Hepatocyte (in vitro differentiated cells): ENCODE measurements at regions not wholly inside any gene's neighbourhood (a gene's known extent, or its start where the extent isn't known, plus 50 kb on each side); places are given as distances from the start of the nearest gene placed in this dataset.

ENCODE experiments used
- DNase-seq: peaks from one replicate; pipeline ENCODE4 v3.0.0-alpha.2; 2016; ENCODE audit warnings: low spot score
- H2AFZ ChIP-seq: fragments of 200-600 bp; sonication (generic); 2 replicates; pipeline ENCODE4 v1.6.0; 2016; ENCODE audit warnings: antibody characterized with exemption, mild to moderate bottlenecking
- H3K27ac ChIP-seq: fragments of 200-600 bp; sonication (generic); 2 replicates; pipeline ENCODE4 v1.5.1; 2016; ENCODE audit warnings: mild to moderate bottlenecking
- H3K27me3 ChIP-seq: fragments of 200-600 bp; sonication (generic); 2 replicates; pipeline ENCODE4 v1.6.1; 2016
- H3K36me3 ChIP-seq: fragments of 200-600 bp; sonication (generic); replicated peaks from 2 replicates; pipeline ENCODE4 v1.5.1; 2016; ENCODE audit warnings: low read depth; ENCODE audit not compliant: insufficient read depth
- H3K4me1 ChIP-seq: fragments of 200-600 bp; sonication (generic); 2 replicates; pipeline ENCODE4 v1.5.1; 2016; ENCODE audit warnings: mild to moderate bottlenecking, moderate library complexity; ENCODE audit not compliant: insufficient read depth
- H3K4me2 ChIP-seq: fragments of 200-600 bp; sonication (generic); 2 replicates; pipeline ENCODE4 v1.6.0; 2016
- H3K4me3 ChIP-seq: fragments of 200-600 bp; sonication (generic); 2 replicates; pipeline ENCODE4 v1.5.1; 2016; ENCODE audit warnings: mild to moderate bottlenecking
- H3K79me2 ChIP-seq: fragments of 200-600 bp; sonication (generic); 2 replicates; pipeline ENCODE4 v1.6.0; 2017; ENCODE audit warnings: mild to moderate bottlenecking
- H3K9me2 ChIP-seq: fragments of 200-600 bp; sonication (generic); replicated peaks from 2 replicates; pipeline ENCODE4 v1.6.0; 2017; ENCODE audit warnings: mild to moderate bottlenecking; ENCODE audit not compliant: insufficient read depth
- H3K9me3 ChIP-seq: fragments of 200-600 bp; sonication (generic); 2 replicates; pipeline ENCODE4 v1.5.1; 2016; ENCODE audit warnings: low read depth, mild to moderate bottlenecking
- H4K20me1 ChIP-seq: fragments of 200-600 bp; sonication (generic); 2 replicates; pipeline ENCODE4 v1.6.0; 2016; ENCODE audit warnings: mild to moderate bottlenecking; ENCODE audit not compliant: insufficient read depth, poor library complexity, severe bottlenecking
- CTCF ChIP-seq: fragments of 200-600 bp; sonication (generic); IDR thresholded peaks from 2 replicates; pipeline ENCODE4 v1.5.1; 2016; ENCODE audit warnings: antibody characterized with exemption, mild to moderate bottlenecking; ENCODE audit not compliant: poor library complexity
- EZH2 ChIP-seq: fragments of 200-600 bp; sonication (generic); IDR thresholded peaks from 2 replicates; pipeline ENCODE4 v1.6.1; 2016; ENCODE audit warnings: antibody characterized with exemption, mild to moderate bottlenecking, borderline replicate concordance
- EZH2phosphoT487 ChIP-seq: fragments of 200-600 bp; sonication (generic); IDR thresholded peaks from one replicate; pipeline ENCODE4 v1.6.1; 2018; ENCODE audit warnings: antibody characterized with exemption, mild to moderate bottlenecking, low read depth, moderate library complexity; ENCODE audit not compliant: unreplicated experiment, severe bottlenecking
- WGBS: methylation state at CpG from one replicate; pipeline ENCODE4 v1.1.6; 2016; ENCODE audit warnings: low lambda C conversion rate; ENCODE audit errors: missing lambda C conversion rate; 5-methylcytosine and 5-hydroxymethylcytosine counted together

- no peaks in the 10 kb centered on the region for H3K9me2 ChIP-seq
- WGBS: 57% methylated on average over 5 of the region's 5 CpGs
- no peak overlapping the region for H3K27ac ChIP-seq
- TF ChIP-seq EZH2phosphoT487: no peak
- TF ChIP-seq CTCF: no peak
- no peak for TF ChIP-seq EZH2
- H3K79me2 ChIP-seq: no peaks in the 10 kb centered on the region
- H3K4me3 ChIP-seq: no peak overlapping the region
- H3K9me3 ChIP-seq: no peaks in the 10 kb centered on the region
- no peaks in the 10 kb centered on the region for H4K20me1 ChIP-seq
- no peak overlapping the region for H2AFZ ChIP-seq
- peak; percentile 30 for DNase-seq
- no peak overlapping the region for H3K4me2 ChIP-seq
- no peaks in the 10 kb centered on the region for H3K4me1 ChIP-seq
- H3K27me3 ChIP-seq: no peaks in the 10 kb centered on the region
- no peaks in the 10 kb centered on the region for H3K36me3 ChIP-seq
Observed at GRCh38 chr1:96370757-96371156, 350.8 kb upstream of the PTBP2 start.

DNA sequence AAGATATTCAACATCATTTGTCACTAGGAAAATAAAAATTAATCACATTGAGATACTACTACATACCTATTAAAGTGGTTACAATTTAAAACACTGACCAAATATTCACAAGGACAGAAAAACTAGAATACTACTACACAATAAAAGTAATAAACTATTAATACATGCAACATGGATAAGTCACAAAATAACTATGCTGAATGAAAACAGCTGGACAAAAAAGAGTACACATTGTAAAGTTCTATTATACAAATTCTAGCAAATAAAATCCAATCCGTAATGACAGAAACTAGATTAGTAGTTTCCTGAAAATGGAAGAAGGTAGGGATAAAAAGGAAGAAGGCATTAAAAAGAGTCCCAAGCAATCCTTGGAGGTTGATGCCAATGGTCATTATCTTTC, 348.7 kb upstream of the PTBP2 start:
- no peaks in the 10 kb centered on the region for H3K27me3 ChIP-seq
- H3K9me2 ChIP-seq: no peaks in the 10 kb centered on the region
- H3K4me1 ChIP-seq: no peaks in the 10 kb centered on the region
- WGBS: 92% methylated on average over 1 of the region's 1 CpG
- H3K79me2 ChIP-seq: no peaks in the 10 kb centered on the region
- H4K20me1 ChIP-seq: no peaks in the 10 kb centered on the region
- no peak overlapping the region for H3K4me2 ChIP-seq
- no peak for DNase-seq
- no peak overlapping the region for H3K4me3 ChIP-seq
- H3K9me3 ChIP-seq: no peaks in the 10 kb centered on the region
- H2AFZ ChIP-seq: no peak overlapping the region
- no peak overlapping the region for H3K27ac ChIP-seq
- H3K36me3 ChIP-seq: no peaks in the 10 kb centered on the region
- TF ChIP-seq EZH2phosphoT487: no peak
- no peak for TF ChIP-seq CTCF
- TF ChIP-seq EZH2: no peak

DNA sequence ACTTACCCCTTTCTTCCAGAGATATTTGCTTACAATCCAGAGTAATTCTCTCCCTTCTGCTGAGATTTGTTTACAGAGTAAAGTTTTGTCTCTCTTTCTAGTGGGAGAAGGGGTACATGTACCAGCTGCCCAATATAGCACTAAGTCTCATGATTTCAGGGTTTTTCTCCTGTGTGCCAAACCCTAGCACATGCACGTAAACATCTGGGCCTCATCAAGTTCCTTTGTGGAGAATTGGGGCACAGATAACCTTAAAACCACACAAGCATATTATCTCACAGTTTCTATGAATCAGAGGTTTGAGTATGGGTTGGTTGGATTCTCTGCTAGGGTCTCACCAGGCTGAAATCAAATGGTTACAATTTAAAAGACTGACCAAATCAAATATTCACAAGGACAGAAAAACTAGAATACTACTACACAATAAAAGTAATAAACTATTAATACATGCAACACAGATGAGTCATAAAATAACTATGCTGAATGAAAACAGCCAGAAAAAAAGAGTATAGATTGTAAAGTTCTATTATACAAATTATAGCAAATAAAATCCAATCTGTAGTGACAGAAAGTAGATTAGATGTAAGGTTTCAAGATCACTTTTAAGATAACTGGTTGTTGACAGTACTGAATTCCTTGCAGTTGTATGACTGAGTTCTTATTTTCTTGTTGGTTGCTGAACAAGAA, 347.4 kb upstream of the PTBP2 start:
- no peak overlapping the region for H3K4me2 ChIP-seq
- H4K20me1 ChIP-seq: no peaks in the 10 kb centered on the region
- no peak for DNase-seq
- no peaks in the 10 kb centered on the region for H3K36me3 ChIP-seq
- TF ChIP-seq EZH2 (no peak), CTCF (no peak), EZH2phosphoT487 (no peak)
- H3K4me3 ChIP-seq: no peak overlapping the region
- no peaks in the 10 kb centered on the region for H3K79me2 ChIP-seq
- H3K9me3 ChIP-seq: no peaks in the 10 kb centered on the region
- no peaks in the 10 kb centered on the region for H3K27me3 ChIP-seq
- H3K27ac ChIP-seq: no peak overlapping the region
- no peak overlapping the region for H2AFZ ChIP-seq
- H3K9me2 ChIP-seq: no peaks in the 10 kb centered on the region
- no peaks in the 10 kb centered on the region for H3K4me1 ChIP-seq
- 86% methylated on average over 1 of the region's 1 CpG for WGBS
